HG03460 (cell line): ENCODE measurements at regions not wholly inside any gene's neighbourhood (a gene's known extent, or its start where the extent isn't known, plus 50 kb on each side); places are given as distances from the start of the nearest gene placed in this dataset.
"Not testable (repeated sequence)": the region's sequence is repeated elsewhere in the genome, so short reads cannot be mapped to it uniquely, and the experiment has no call there.

Experiments used
- ATAC-seq: cut with Tn5 transposase; IDR thresholded peaks from one replicate; pipeline ENCODE4 v1.9.1; 2021; ENCODE audit not compliant: unreplicated experiment

DNA sequence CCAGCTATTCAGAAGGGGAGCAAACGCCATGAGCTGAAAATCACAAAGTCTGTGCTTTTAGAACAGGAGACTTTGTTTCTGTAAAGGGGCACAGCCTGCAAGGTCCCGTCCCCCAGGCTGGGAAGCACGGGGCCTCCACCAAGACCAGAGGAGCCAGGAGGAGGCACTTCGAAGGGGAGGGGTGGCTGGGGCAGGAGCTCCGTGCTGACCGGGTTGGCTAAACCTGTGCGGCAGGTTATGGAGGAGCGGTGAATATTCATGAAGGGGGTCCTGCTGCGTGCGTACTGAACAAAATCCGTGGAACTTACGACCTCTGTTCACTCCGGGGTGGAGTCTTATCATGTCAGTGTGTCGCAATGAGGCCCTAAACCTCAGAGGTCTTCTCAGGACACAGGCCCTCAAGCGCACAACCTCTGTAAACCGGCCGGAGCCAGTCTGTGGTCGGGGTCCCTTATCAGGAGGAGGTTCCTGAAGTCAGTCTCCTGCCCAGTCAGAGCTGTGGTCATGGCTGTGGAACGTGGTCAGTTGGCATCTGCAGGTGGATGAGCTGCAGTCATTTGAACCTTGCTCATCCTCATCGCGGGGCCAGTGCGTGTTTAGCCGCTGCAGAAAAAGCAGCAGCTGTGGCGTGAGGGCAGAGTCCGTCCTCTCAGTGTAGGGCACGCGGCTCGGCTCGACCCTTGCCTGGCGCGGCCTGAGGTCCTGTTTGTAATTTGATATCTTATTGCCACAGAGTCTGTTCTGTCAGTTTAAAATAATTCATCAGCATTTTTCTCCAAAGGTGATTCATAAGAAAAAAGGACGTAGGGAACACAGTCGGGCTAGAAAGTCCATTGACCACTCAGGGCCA, 5507.7 kb upstream of the TPTE start:
- not testable (repeated sequence) for ATAC-seq

DNA sequence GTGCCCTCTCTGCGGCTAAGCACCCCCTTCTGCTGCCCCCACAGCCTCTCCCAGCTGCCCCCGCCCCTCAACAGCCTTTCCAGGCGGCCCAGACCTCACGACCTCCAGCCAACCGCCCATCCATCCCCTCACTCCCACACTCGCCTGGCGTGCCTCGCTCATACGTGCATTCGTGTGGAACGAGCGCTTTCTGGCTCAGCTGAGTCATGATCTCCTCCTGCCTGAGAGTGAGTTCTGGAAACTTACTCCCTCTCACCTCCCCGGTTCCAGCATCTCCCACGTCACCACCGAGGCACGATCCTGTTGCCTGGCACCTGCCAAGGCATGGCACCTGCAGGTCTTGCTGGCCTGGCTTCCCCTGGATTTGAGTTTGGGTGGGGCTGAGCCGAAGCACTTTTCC, 5506.2 kb upstream of the TPTE start:
- ATAC-seq = not testable (repeated sequence)

- peak; percentile 48 for ATAC-seq
These were observed 5502.3 kb upstream of the TPTE start for GRCh38 chr21:5019120-5019519.

- ATAC-seq = peak; percentile 38
These were observed 5499.6 kb upstream of the TPTE start for GRCh38 chr21:5021815-5022214.

DNA sequence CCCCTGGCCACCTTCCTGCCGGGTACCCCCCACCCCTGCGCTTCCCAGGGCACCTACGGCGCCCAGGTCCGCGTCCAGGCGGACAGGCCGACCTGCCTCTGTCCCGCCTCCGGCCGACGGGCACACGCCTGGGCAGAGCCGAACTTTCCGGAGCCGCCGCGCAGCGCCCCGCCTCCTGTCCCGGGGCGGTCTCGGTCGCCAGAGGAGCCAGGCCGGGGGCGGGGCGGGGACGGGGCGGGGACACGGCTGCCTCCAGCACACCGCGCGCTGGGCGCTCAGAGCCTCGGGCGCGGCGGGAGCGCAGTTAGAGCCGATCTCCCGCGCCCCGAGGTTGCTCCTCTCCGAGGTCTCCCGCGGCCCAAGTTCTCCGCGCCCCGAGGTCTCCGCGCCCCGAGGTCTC, 5499.1 kb upstream of the TPTE start:
- ATAC-seq = peak; percentile 31

GRCh38 chr21:5022748-5023147, 5498.6 kb upstream of the TPTE start:
- ATAC-seq = not testable (repeated sequence)

DNA sequence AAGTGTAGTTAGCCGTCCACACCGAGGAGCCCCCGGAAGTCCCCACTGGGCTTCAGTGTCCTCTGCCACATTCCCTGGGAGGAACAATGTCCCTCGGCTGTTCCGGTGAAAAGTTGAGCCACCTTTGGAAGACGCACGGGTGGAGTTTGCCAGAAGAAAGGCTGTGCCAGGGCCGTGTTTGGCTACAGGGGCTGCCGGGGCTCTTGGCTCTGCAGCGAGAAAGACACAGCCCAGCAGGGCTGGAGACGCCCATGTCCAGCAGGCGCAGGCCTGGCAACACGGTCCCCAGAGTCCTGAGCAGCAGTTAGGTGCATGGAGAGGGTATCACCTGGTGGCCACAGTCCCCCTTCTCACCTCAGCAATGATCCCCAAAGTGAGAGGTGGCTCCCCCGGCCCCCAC, 5486.2 kb upstream of the TPTE start:
- ATAC-seq = not testable (repeated sequence)

DNA sequence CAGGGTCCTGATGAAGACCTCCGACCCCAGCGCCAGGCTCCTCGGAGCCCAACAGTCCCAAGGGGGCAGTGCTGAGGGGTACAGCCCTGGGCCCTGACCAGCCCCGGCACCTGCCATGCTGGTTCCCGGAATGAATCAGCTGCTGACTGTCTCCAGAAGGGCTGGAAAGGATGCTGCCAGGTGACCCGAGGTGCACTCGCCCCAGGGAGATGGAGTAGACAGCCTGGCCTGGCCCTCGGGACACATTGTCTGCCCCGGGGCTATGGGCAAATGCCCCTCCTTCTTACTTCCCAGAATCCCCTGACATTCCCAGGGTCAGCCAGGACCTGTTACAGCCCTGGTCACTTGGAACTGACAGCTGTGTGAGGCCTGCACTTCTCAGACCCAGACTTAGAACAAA, 5485.8 kb upstream of the TPTE start:
- ATAC-seq = not testable (repeated sequence)

DNA sequence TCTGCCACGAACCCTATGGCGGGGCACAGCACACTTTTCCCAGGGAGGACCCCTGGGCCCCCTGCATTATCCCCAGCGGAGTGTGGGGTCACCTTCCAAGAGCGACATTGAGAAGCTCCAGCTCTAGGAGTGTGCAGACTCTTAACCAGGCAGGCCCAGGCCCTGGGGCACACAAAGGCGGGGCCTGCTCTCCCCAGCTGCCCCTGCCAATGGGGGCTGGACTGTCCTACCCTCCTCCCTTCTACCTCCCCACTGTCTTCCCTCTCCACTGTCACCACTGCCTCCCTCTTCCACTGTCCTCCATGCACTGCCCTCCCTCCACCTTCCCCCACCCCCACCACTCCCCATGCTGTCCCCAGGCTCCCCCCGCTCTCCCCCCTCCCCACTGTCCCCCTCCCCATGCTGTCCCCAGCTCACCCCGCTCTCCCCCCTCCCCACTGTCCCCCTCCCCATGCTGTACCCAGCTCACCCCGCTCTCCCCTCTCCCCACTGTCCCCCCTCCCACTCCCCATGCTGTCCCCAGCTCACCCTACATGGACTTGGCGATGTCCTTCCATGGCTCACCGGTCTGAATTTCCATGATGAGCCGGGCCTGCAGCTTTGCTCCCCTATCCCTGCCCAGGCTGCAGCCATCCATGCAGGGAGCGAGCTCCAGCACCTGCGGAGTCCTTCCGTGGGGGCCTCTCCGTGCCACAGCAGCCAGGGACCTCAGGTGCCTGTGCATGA, 5483.6 kb upstream of the TPTE start:
- not testable (repeated sequence) for ATAC-seq

DNA sequence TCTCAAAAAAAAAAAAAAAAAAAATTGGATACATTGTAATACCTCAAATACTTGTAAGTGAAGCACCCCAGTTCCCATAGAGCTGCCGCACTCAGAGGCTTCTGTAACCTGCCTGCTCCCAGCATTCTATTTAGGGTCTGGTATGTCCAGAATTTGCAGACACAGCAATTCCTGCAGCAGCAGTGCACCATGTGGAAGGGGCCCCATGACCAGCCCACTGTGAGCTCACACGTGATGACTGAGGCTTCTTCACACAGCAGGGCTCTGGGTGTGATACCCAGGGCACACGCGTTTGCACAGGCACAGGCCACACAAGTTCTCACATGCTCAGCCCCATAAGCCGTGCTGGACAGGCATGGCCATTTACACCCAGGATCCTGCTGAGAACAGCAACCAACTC, 5481.5 kb upstream of the TPTE start:
- not testable (repeated sequence) for ATAC-seq

- not testable (repeated sequence) for ATAC-seq
These were observed 5478.8 kb upstream of the TPTE start for GRCh38 chr21:5042583-5042982.

DNA sequence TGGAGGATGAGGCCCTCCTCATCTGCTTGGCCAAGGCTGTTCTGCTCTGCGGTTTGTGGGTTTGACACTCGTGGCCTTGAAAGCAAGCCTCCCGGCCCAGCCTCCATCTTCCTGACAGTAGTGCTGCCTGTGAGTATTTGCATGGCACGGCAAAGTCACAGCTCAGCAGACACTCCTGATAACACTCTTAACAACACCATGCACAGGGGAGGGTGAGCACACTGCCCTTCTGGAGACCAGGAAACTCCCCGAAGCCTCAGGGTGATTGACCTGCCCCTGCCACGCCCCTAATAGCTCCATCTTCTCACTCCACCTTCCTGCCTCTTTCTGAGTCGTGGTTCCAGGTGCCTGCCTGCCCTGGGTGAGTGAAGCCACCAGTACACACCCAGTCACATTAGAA, 5476.6 kb upstream of the TPTE start:
- not testable (repeated sequence) for ATAC-seq

- ATAC-seq = not testable (repeated sequence)
These were observed 5469.9 kb upstream of the TPTE start for GRCh38 chr21:5051303-5052018.

GRCh38 chr21:5055027-5055754, 5466.2 kb upstream of the TPTE start:
- ATAC-seq = not testable (repeated sequence)

DNA sequence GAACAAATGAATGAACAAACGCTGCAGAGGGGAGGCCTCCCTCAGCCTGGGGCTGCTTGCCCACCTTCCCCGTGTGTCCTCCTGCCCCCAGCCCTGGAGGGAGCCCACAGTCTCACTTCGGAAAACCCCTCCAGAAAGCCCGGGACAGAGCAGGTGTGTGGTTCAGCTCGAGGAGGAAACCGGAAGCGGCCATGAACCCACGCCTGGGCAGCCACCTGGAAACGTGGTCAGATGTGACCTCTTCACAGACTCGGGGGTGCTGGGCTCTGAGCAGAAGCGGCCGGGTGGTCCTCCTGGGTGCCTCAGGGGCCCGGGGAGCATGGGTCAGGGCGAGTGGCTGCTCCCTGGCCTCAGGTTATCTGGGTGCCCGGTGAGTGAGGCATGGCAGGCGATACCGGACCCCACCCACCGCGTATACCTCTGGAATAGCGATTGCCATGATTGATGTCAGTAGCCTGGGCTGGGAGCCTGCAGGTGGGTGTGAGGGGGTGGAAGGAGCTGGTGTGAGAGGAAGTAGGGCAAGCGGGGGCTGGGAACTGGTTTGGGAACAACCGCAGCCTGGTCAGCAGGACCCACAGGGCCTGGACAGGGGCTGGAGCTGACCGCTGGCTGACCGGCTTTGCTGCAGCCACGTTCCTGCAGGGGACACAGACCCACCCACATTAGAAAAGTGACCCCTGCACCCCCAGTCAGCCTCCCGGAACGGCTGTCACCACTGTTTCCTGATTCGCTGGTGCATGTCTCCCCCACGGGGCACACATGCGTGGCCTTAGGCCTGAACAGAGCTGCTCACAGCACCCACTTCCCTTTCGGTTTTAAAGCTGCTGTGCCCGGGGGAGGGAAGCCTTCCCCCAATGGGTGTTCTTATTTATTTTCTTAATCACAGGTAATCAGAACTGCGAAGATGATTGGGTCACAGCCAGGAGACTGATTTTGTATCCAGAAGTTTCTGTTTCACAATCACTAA, 5465.1 kb upstream of the TPTE start:
- ATAC-seq = peak; percentile 65

DNA sequence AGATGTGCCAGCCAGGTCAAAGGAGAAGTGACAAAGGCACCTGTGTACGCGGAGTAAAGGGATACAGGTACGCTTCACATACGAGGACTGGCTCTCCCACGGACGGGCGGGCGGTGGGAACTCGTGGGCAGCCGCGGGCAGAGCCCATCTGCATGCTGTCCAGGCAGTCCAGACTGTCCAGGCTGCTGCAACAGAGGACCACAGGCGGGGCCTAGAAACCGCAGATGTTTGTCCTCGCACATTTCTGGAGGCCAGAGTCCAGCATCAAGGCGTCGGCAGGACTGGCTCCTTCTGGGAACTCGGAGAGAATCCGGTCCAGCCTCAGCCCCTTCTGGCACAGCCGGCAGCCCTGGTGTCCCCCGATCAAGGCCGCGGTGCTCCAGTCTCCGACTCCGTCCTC, 5464.3 kb upstream of the TPTE start:
- ATAC-seq = not testable (repeated sequence)

- not testable (repeated sequence) for ATAC-seq
These were observed 5460.9 kb upstream of the TPTE start for GRCh38 chr21:5060364-5061083.

GRCh38 chr21:5064581-5065142, 5456.7 kb upstream of the TPTE start:
- not testable (repeated sequence) for ATAC-seq
